ENCODE measurements at regions not wholly inside any gene's neighbourhood (a gene's known extent, or its start where the extent isn't known, plus 50 kb on each side); places are given as distances from the start of the nearest gene placed in this dataset.

- no peak for TF ChIP-seq ZNF546 (CRISPR knock-in tag; conservative IDR thresholded peaks at IDR 0.05)
- TF ChIP-seq CHD4 (IDR thresholded peaks at IDR 0.05; ENCODE audit: borderline replicate concordance, low read length): no peak
- no peak for TF ChIP-seq SP2 (CRISPR knock-in tag; IDR thresholded peaks at IDR 0.05)
- TF ChIP-seq KDM2A (CRISPR knock-in tag; IDR thresholded peaks at IDR 0.05; ENCODE audit: borderline replicate concordance, low read depth): no peak
- TF ChIP-seq MYC (CRISPR knock-in tag; IDR thresholded peaks at IDR 0.05; ENCODE audit: borderline replicate concordance): no peak
- TF ChIP-seq CTCF (CRISPR knock-in tag; IDR thresholded peaks at IDR 0.05): no peak
- no peak for TF ChIP-seq FOXK2 (IDR thresholded peaks at IDR 0.05)
- no peak for TF ChIP-seq RAD21 (CRISPR knock-in tag; IDR thresholded peaks at IDR 0.05)
- TF ChIP-seq HCFC1 (IDR thresholded peaks at IDR 0.05; ENCODE audit: low read depth, low read length): no peak
- no peak for TF ChIP-seq MXD4 (CRISPR knock-in tag; IDR thresholded peaks at IDR 0.05)
- TF ChIP-seq EHMT2 (IDR thresholded peaks at IDR 0.05; ENCODE audit: borderline replicate concordance, low read depth, low read length): no peak
- no peak for TF ChIP-seq ARID4A (CRISPR knock-in tag; IDR thresholded peaks at IDR 0.05; ENCODE audit: borderline replicate concordance)
- TF ChIP-seq E2F1 (CRISPR knock-in tag; IDR thresholded peaks at IDR 0.05): no peak
- TF ChIP-seq ZNF138 (CRISPR knock-in tag; IDR thresholded peaks at IDR 0.05; ENCODE audit: low read depth): no peak
These were observed 414.4 kb upstream of the CDH7 start for GRCh38 chr18:65336411-65336810.
